Epithelial cell of proximal tubule (primary cell): ENCODE measurements at regions not wholly inside any gene's neighbourhood (a gene's known extent, or its start where the extent isn't known, plus 50 kb on each side); places are given as distances from the start of the nearest gene placed in this dataset.

Source experiments
- DNase-seq: peaks from one replicate; pipeline ENCODE4 v3.0.0-alpha.2; 2011; ENCODE audit warnings: low read depth
- H3K4me3 ChIP-seq: 2 replicates; pipeline ENCODE4 v1.5.1; 2011; ENCODE audit warnings: low read depth, mild to moderate bottlenecking, low read length
- TF ChIP-seq, protein P1 (sequence below): conservative IDR thresholded peaks from 2 replicates; pipeline ENCODE4 v1.5.1; 2012; ENCODE audit warnings: low read depth, mild to moderate bottlenecking, low read length

DNA sequence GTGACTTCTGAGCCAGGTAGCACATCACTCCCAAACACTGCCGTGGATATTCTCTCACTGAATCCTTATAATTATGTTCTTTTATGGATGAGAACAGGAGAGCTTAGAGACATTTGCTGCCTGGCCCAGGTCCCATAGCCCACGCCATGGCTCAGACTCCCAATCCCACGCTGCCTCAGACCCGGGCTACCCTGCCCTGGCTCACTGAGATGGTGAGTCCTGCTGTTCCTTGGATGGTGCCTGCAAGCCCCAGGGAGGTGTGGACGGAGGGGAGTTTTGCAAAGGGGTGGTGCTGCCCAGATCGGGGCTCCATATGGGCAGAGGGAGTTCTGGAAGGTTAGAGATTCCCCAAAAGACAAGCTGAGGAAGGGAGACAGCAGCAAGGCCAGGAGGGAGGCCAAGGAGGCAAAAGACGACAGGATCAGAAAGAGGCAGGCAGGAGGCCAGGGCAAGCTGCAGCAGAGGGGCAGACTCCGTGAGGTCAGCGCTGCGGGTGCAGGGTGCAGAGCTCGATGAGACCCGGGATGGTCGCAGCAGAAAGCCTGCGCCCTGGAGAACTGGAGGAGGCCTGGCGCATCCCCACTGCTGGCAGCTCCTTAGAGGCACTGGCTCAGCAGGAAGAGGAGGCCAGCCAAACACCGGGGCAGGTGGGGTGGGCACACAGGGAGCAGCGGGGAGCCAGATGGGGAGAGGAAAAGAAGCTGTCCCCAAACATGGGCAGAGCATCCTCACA is 95.7 kb upstream of the ALDH1A3 start:
- DNase-seq = no peak
- H3K4me3 ChIP-seq = no peak overlapping the region
- TF ChIP-seq, protein P1, sequence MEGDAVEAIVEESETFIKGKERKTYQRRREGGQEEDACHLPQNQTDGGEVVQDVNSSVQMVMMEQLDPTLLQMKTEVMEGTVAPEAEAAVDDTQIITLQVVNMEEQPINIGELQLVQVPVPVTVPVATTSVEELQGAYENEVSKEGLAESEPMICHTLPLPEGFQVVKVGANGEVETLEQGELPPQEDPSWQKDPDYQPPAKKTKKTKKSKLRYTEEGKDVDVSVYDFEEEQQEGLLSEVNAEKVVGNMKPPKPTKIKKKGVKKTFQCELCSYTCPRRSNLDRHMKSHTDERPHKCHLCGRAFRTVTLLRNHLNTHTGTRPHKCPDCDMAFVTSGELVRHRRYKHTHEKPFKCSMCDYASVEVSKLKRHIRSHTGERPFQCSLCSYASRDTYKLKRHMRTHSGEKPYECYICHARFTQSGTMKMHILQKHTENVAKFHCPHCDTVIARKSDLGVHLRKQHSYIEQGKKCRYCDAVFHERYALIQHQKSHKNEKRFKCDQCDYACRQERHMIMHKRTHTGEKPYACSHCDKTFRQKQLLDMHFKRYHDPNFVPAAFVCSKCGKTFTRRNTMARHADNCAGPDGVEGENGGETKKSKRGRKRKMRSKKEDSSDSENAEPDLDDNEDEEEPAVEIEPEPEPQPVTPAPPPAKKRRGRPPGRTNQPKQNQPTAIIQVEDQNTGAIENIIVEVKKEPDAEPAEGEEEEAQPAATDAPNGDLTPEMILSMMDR = no peak

DNA sequence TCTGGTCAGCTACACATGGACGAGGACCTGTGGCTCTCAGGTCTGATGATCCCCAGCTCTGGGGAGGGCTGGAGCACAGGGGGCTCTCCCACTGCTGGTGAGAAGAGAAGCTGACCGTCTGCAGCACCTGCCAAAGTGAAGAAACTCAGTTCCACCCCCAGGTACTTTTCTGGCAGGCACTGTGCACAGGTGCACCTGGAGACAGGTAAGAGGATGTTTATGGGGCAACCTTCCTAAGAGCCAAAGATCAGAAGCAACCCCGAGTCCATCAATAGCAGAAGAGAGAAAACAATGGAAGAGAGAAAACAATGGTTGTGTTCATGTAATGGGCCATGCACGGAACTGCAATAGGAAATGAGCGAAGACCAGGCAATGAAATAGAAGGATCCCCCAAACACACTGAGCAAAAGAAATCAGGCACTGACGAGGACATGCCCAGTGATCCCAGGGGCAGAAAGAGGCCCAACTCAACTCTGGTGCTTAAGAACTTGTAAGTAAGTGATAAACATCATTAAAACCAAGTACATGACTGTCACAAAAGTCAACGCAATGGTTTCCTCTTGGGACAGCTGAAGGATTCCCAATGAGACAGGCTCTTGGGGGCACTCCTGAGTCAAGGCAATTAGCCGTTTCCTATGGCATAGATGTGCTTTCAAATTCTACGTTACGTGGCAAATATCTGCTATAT is 95.0 kb upstream of the ALDH1A3 start:
- H3K4me3 ChIP-seq = no peak overlapping the region
- TF ChIP-seq, protein P1 = no peak
- DNase-seq = no peak

- no peak overlapping the region for H3K4me3 ChIP-seq
- TF ChIP-seq, protein P1 = no peak
- no peak for DNase-seq
These were observed 94.2 kb upstream of the ALDH1A3 start for GRCh38 chr15:100785181-100786138.

DNA sequence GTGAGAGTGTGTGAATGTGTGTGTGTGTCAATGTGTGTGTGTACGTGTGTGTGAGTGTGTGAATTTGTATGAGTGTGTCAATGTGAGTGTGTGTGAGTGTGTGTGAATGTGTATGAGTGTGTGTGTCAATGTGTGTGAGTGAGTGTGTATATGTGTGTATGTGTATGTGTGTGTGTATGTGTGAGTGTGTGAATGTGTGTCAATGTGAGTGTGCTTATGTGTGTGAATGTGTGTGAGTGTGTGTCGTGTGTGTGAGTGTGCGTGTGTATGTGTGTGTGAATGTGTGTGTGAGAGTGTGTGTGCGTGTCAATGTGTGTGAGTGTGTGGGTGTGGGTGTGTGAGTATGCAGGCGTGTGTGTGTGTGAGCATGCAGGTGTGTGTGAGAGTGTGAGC is 93.5 kb upstream of the ALDH1A3 start:
- no peak overlapping the region for H3K4me3 ChIP-seq
- no peak for DNase-seq
- TF ChIP-seq, protein P1 = no peak

DNA sequence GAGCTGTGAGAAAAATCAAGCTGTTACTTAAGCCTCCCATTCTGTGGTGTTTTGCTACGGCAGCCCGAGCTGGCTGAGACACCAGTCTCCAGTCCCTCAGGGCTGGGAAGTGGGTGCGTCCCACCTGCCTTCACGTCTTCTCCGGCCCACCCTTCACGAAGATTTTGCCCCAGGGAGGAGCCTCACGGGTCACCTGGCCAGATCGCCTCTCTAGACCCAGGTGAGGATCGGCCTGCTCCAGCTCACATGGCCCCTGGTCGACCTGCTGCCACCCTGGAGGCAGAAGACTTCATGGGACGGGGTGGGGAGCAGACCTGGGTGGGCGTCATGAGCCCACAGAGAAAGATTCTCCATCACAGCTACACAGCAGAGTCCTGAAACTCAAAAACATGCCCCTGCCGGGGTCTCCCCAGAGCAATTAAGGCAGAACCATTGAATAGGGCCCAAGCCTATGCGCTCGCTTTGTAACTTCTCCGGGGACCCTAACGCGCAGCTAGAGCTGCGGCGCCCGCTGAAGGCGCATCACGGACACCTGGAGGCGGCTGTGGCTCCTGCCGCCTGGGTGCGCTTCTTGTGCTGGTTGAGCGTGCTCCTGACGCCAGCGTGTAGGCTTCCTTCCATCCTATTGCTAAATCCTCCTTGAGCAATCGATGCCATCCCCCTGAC is 92.6 kb upstream of the ALDH1A3 start:
- TF ChIP-seq, protein P1 = no peak
- no peak overlapping the region for H3K4me3 ChIP-seq
- no peak for DNase-seq

- TF ChIP-seq, protein P1 = no peak
- no peak for DNase-seq
- H3K4me3 ChIP-seq = no peak overlapping the region
These were observed 91.8 kb upstream of the ALDH1A3 start for GRCh38 chr15:100787567-100788417.
